ENCODE measurements at regions not wholly inside any gene's neighbourhood (a gene's known extent, or its start where the extent isn't known, plus 50 kb on each side); places are given as distances from the start of the nearest gene placed in this dataset.

DNA sequence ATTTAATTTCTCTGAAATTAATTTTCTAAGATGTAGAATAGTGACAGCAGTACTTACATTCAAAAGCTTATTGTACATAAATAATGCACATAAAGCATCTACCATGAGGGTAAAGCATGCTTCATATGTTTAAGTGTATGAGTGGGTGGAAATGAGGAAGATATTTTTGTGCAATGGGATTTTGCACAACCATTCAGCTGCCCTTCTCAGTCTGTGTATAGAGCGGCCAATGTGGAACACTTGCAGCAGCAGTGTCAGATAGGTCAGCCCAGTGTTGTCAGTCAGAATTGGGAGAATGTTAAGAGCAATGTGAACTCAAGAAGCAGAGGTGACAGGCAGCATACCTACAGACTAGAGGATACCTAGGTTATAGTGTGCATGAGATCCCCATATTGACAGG is 72.5 kb upstream of the ATP2B1 start:
- ChIA-PET CTCF (interaction anchor here (0.6 kb wide), 1 partner anchor 214 kb away, joined by 3 read pairs; no protein-coding TSS in a partner anchor), POLR2A (ENCODE audit: low non-redundant PET) (no interaction called here)
- no peak overlapping the region for H3K27ac ChIP-seq
- no peak for TF ChIP-seq CTCF (conservative IDR thresholded peaks at IDR 0.05; ENCODE audit: low read depth)
- no peak for DNase-seq (ENCODE audit: low spot score)

- TF ChIP-seq CTCF (conservative IDR thresholded peaks at IDR 0.05; ENCODE audit: low read depth) = no peak
- peak; percentile 36 for DNase-seq (ENCODE audit: low spot score)
- H3K27ac ChIP-seq = no peak overlapping the region
Measured at GRCh38 chr12:89779090-89779489, 70.5 kb upstream of the ATP2B1 start.

DNA sequence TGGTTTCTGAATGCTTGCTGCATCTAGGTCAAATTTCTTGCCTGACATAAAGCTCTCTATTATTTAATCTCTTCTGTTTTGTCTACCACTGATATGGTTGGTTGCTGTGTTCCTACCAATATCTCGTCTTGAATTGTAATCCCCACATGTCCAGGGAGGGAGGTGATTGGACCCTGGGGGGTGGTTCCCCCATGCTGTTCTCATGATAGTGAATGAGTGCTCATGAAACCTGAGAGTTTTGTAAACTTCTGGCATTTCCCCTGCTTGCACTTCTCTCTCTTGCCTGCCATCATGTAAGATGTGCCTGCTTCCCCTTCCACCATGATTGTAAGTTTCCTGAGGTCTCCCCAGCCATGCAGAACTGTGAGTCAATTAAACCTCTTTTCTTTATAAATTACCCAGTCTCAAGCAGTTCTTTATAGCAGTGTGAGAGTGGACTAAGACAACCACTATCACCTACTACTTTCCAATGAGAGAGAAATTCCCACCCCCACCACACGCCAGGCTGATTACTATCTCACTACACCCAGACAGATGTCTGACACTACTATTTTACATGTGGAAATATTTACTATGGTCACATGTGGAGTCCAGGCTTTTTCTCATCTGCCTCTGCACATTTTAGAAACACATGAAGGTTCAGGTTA is 69.2 kb upstream of the ATP2B1 start:
- no peak for DNase-seq (ENCODE audit: low spot score)
- CTCF ChIA-PET = no interaction called here
- H3K27ac ChIP-seq = no peak overlapping the region

More at GRCh38 chr12:89779090-89779489, 70.5 kb upstream of the ATP2B1 start:
- POLR2A ChIA-PET (ENCODE audit: low non-redundant PET) = no interaction called here
- CTCF ChIA-PET = no interaction called here

GRCh38 chr12:89775986-89776365 is 67.3 kb upstream of the ATP2B1 start:
- ChIA-PET POLR2A (ENCODE audit: low non-redundant PET) (no interaction called here), CTCF (no interaction called here)
- H3K27ac ChIP-seq = no peak overlapping the region
- DNase-seq (ENCODE audit: low spot score) = no peak
- TF ChIP-seq CTCF (conservative IDR thresholded peaks at IDR 0.05; ENCODE audit: low read depth) = no peak

More for the DNA sequence above, 69.2 kb upstream of the ATP2B1 start:
- no peak for TF ChIP-seq CTCF (conservative IDR thresholded peaks at IDR 0.05; ENCODE audit: low read depth)
- POLR2A ChIA-PET (ENCODE audit: low non-redundant PET) = no interaction called here

DNA sequence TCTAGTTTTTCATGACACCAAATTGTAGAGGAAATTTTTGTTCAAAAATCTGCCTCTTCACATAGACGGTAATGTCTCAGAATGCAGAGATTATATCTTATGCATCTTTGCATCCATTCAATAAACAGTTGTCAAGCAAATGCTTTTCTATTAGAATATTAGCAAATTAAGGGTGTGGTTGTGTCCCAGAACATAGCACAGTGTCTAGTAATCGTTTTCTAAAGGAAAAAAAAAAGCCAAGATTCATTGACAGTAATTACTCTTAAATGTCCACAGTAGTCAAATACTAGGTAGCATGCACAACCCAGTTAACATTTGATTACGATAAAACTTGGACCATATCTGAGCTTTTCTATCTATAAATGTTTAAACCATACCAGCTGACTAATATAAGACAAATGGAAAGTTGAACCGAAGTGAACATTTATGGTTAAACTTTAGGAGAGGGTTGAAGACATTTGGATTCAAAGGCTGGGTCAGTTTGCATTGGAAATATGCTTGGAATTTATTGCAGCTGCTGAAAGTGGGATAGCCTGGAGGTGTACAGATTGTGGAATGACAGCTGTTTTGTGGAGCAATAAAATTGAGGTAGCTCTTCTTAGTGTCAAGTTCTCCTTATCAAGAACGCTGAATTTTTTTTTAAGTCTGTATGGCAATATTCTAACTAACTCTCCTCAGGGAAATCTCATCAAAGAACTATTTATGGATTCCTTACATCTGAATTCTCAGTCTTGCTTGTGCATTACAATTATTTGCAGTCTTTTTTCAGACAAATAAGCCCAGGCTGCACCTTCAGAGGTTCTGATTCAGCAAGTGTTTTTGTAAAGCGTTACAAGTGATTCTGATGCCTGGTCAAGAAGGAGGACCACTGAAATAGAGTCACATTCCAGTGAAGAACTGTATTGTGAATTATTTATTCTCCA is 66.7 kb upstream of the ATP2B1 start:
- TF ChIP-seq CTCF (conservative IDR thresholded peaks at IDR 0.05; ENCODE audit: low read depth) = no peak
- ChIA-PET CTCF (no interaction called here), POLR2A (ENCODE audit: low non-redundant PET) (no interaction called here)
- DNase-seq (ENCODE audit: low spot score) = peak; percentile 46
- no peak overlapping the region for H3K27ac ChIP-seq

- ChIA-PET CTCF (no interaction called here), POLR2A (ENCODE audit: low non-redundant PET) (no interaction called here)
- TF ChIP-seq CTCF (conservative IDR thresholded peaks at IDR 0.05; ENCODE audit: low read depth) = no peak
- DNase-seq (ENCODE audit: low spot score) = no peak
- H3K27ac ChIP-seq = no peak overlapping the region
Measured at GRCh38 chr12:89774645-89775044, 66.0 kb upstream of the ATP2B1 start.
